ENCODE measurements at regions not wholly inside any gene's neighbourhood (a gene's known extent, or its start where the extent isn't known, plus 50 kb on each side); places are given as distances from the start of the nearest gene placed in this dataset.

GRCh38 chr4:159433337-159433736 lies 330.5 kb downstream of the RAPGEF2 start:
- no peaks in the 10 kb centered on the region for H3K36me3 ChIP-seq (replicated peaks; ENCODE audit: low read depth, low read length)

GRCh38 chr4:159434114-159434870 lies 331.4 kb downstream of the RAPGEF2 start:
- no peaks in the 10 kb centered on the region for H3K27me3 ChIP-seq (ENCODE audit: low read depth, low read length)
- no peaks in the 10 kb centered on the region for H4K20me1 ChIP-seq (ENCODE audit: insufficient read depth, low read length)
- no peak overlapping the region for H3K4me2 ChIP-seq (ENCODE audit: low read length)
- TF ChIP-seq CTCF (IDR thresholded peaks at IDR 0.05; ENCODE audit: low read depth, low read length), result no peak
- no peak for TF ChIP-seq EZH2phosphoT487 (IDR thresholded peaks at IDR 0.05; ENCODE audit: low read depth)
- H3K4me3 ChIP-seq (ENCODE audit: low read length), result no peak overlapping the region
- no peaks in the 10 kb centered on the region for H3K4me1 ChIP-seq (ENCODE audit: low read length)
- H3K36me3 ChIP-seq (replicated peaks; ENCODE audit: low read depth, low read length), result no peaks in the 10 kb centered on the region
- no peak overlapping the region for H2AFZ ChIP-seq (ENCODE audit: low read depth, low read length)
- no peaks in the 10 kb centered on the region for H3K79me2 ChIP-seq (ENCODE audit: low read length)
- H3K9me3 ChIP-seq (ENCODE audit: insufficient read depth, low read length), result no peaks in the 10 kb centered on the region
- H3K9ac ChIP-seq (ENCODE audit: low read length), result no peak overlapping the region
- no peak overlapping the region for H3K27ac ChIP-seq (ENCODE audit: low read length)

More at GRCh38 chr4:159433337-159433736, 330.5 kb downstream of the RAPGEF2 start:
- TF ChIP-seq CTCF (IDR thresholded peaks at IDR 0.05; ENCODE audit: low read depth, low read length), result no peak
- TF ChIP-seq EZH2phosphoT487 (IDR thresholded peaks at IDR 0.05; ENCODE audit: low read depth), result no peak
- Histone ChIP-seq H2AFZ (ENCODE audit: low read depth, low read length) (no peak overlapping the region), H3K4me1 (ENCODE audit: low read length) (no peaks in the 10 kb centered on the region), H3K9me3 (ENCODE audit: insufficient read depth, low read length) (no peaks in the 10 kb centered on the region), H3K4me3 (ENCODE audit: low read length) (no peak overlapping the region), H3K9ac (ENCODE audit: low read length) (no peak overlapping the region), H3K4me2 (ENCODE audit: low read length) (no peak overlapping the region), H3K27ac (ENCODE audit: low read length) (no peak overlapping the region), H3K27me3 (ENCODE audit: low read depth, low read length) (no peaks in the 10 kb centered on the region), H4K20me1 (ENCODE audit: insufficient read depth, low read length) (no peaks in the 10 kb centered on the region), H3K79me2 (ENCODE audit: low read length) (no peaks in the 10 kb centered on the region)

GRCh38 chr4:159434871-159435241 lies 332.0 kb downstream of the RAPGEF2 start:
- H2AFZ ChIP-seq (ENCODE audit: low read depth, low read length), result no peak overlapping the region
- H4K20me1 ChIP-seq (ENCODE audit: insufficient read depth, low read length), result no peaks in the 10 kb centered on the region
- H3K36me3 ChIP-seq (replicated peaks; ENCODE audit: low read depth, low read length), result no peaks in the 10 kb centered on the region
- H3K79me2 ChIP-seq (ENCODE audit: low read length), result no peaks in the 10 kb centered on the region
- H3K4me3 ChIP-seq (ENCODE audit: low read length), result no peak overlapping the region
- H3K4me2 ChIP-seq (ENCODE audit: low read length), result no peak overlapping the region
- no peaks in the 10 kb centered on the region for H3K27me3 ChIP-seq (ENCODE audit: low read depth, low read length)
- H3K9ac ChIP-seq (ENCODE audit: low read length), result no peak overlapping the region
- no peak overlapping the region for H3K27ac ChIP-seq (ENCODE audit: low read length)
- no peaks in the 10 kb centered on the region for H3K4me1 ChIP-seq (ENCODE audit: low read length)
- TF ChIP-seq EZH2phosphoT487 (IDR thresholded peaks at IDR 0.05; ENCODE audit: low read depth) (no peak), CTCF (IDR thresholded peaks at IDR 0.05; ENCODE audit: low read depth, low read length) (no peak)
- no peaks in the 10 kb centered on the region for H3K9me3 ChIP-seq (ENCODE audit: insufficient read depth, low read length)

- H3K36me3 ChIP-seq (replicated peaks; ENCODE audit: low read depth, low read length), result no peaks in the 10 kb centered on the region
- no peak overlapping the region for H3K27ac ChIP-seq (ENCODE audit: low read length)
- no peaks in the 10 kb centered on the region for H4K20me1 ChIP-seq (ENCODE audit: insufficient read depth, low read length)
- TF ChIP-seq CTCF (IDR thresholded peaks at IDR 0.05; ENCODE audit: low read depth, low read length) (no peak), EZH2phosphoT487 (IDR thresholded peaks at IDR 0.05; ENCODE audit: low read depth) (no peak)
- no peaks in the 10 kb centered on the region for H3K27me3 ChIP-seq (ENCODE audit: low read depth, low read length)
- H3K4me3 ChIP-seq (ENCODE audit: low read length), result no peak overlapping the region
- no peak overlapping the region for H3K4me2 ChIP-seq (ENCODE audit: low read length)
- no peak overlapping the region for H2AFZ ChIP-seq (ENCODE audit: low read depth, low read length)
- H3K9ac ChIP-seq (ENCODE audit: low read length), result no peak overlapping the region
- H3K4me1 ChIP-seq (ENCODE audit: low read length), result no peaks in the 10 kb centered on the region
- H3K9me3 ChIP-seq (ENCODE audit: insufficient read depth, low read length), result no peaks in the 10 kb centered on the region
- H3K79me2 ChIP-seq (ENCODE audit: low read length), result no peaks in the 10 kb centered on the region
Observed at GRCh38 chr4:159435561-159436023, 332.7 kb downstream of the RAPGEF2 start.

Data from OCI-LY3 (cell line).